Lung (tissue), 11 donors: ENCODE measurements at regions not wholly inside any gene's neighbourhood (a gene's known extent, or its start where the extent isn't known, plus 50 kb on each side); places are given as distances from the start of the nearest gene placed in this dataset.
A peak's percentile ranks its signal among the peaks of the same experiment; 100 is the strongest.

ENCODE experiments used
- ATAC-seq: fragments of 200-7000 bp; cut with Tn5 transposase; one replicate; pipeline ENCODE4 v1.9.1; 2020; ENCODE audit warnings: moderate number of reproducible peaks; ENCODE audit not compliant: insufficient read depth, low FRiP score
- DNase-seq, 3 donors: peaks; one replicate each; pipeline ENCODE4 v3.0.0-alpha.2; 2013 to 2017
- H3K27ac ChIP-seq, 2 donors: one replicate each; pipeline ENCODE4 v1.5.1; 2013; ENCODE audit warnings: mild to moderate bottlenecking in 2 of 2, moderate library complexity in 2 of 2, control low read depth in 1 of 2, inconsistent platforms in 1 of 2, low read depth in 1 of 2, low read length in 1 of 2
- H3K27me3 ChIP-seq, 3 donors: one replicate each; pipeline ENCODE4 v1.5.1; 2013; ENCODE audit warnings: low read length in 2 of 3; ENCODE audit not compliant: control insufficient read depth in 3 of 3, insufficient read depth in 3 of 3
- H3K36me3 ChIP-seq, 4 donors: one replicate each; pipeline ENCODE4 v1.5.1; 2013; ENCODE audit warnings: low read length in 4 of 4, mild to moderate bottlenecking in 1 of 4, moderate library complexity in 1 of 4; ENCODE audit not compliant: control insufficient read depth in 4 of 4, insufficient read depth in 4 of 4
- H3K4me1 ChIP-seq, 5 donors: one replicate each; pipeline ENCODE4 v1.5.1; 2013; ENCODE audit warnings: low read length in 5 of 5, mild to moderate bottlenecking in 2 of 5, moderate library complexity in 1 of 5; ENCODE audit not compliant: control insufficient read depth in 5 of 5, insufficient read depth in 5 of 5
- H3K4me3 ChIP-seq: one replicate; pipeline ENCODE4 v1.5.1; 2013; ENCODE audit warnings: mild to moderate bottlenecking, control low read depth, moderate library complexity
- H3K9ac ChIP-seq, 2 donors: one replicate each; pipeline ENCODE4 v1.5.1; 2013; ENCODE audit warnings: low read length in 2 of 2, control low read depth in 1 of 2; ENCODE audit not compliant: insufficient read depth in 1 of 2
- H3K9me3 ChIP-seq, 4 donors: one replicate each; pipeline ENCODE4 v1.5.1; 2013; ENCODE audit warnings: low read length in 3 of 4, mild to moderate bottlenecking in 1 of 4, moderate library complexity in 1 of 4; ENCODE audit not compliant: control insufficient read depth in 4 of 4, insufficient read depth in 3 of 4
- CTCF ChIP-seq: IDR thresholded peaks from 2 replicates; pipeline ENCODE4 v1.5.1; 2012; ENCODE audit warnings: mild to moderate bottlenecking; ENCODE audit errors: control extremely low read depth, extremely low read depth
- WGBS, 2 donors: extraction: QIAGEN DNeasy Blood & Tissue Kit; methylation state at CpG; one replicate each; pipeline ENCODE4 v1.1.7; 2013; 5-methylcytosine and 5-hydroxymethylcytosine counted together
- donor health status: control.
- donor health status: control.
- donor health status: Bipolar disorder and iron deficiency.
- donor health status: healthy.
- donor health status: DM: yes; HTN: yes; CAD: no.

- Histone ChIP-seq H3K4me1 (peaks cover 0 to 22% (median 11%) of the 10 kb centered on the region in 5 donors), H3K27ac (peak overlapping the region in 1 of 2 donors; percentile 60)
- 82 to 90% methylated on average over 3 of the region's 3 CpGs for WGBS, 2 donors
Measured at GRCh38 chr14:22513066-22513812, 75.8 kb downstream of the DAD1 start.

GRCh38 chr14:22512106-22512814, 76.8 kb downstream of the DAD1 start:
- no peak overlapping the region for H3K4me3 ChIP-seq
- no peaks in the 10 kb centered on the region for H3K36me3 ChIP-seq
- no peaks in the 10 kb centered on the region for H3K27me3 ChIP-seq
- peak overlapping the region in 1 of 2 donors; percentile 36 for H3K27ac ChIP-seq
- 71 to 76% methylated on average over 2 of the region's 2 CpGs for WGBS, 2 donors
- no peaks in the 10 kb centered on the region for H3K9me3 ChIP-seq
- peaks cover 0 to 22% (median 11%) of the 10 kb centered on the region in 5 donors for H3K4me1 ChIP-seq
- ATAC-seq, result no peak
- no peak for DNase-seq
- H3K9ac ChIP-seq, result no peak overlapping the region
- no peak for TF ChIP-seq CTCF

More at GRCh38 chr14:22513066-22513812, 75.8 kb downstream of the DAD1 start:
- no peak for ATAC-seq
- Histone ChIP-seq H3K4me3 (no peak overlapping the region), H3K27me3 (no peaks in the 10 kb centered on the region), H3K9ac (no peak overlapping the region), H3K9me3 (no peaks in the 10 kb centered on the region), H3K36me3 (no peaks in the 10 kb centered on the region)
- DNase-seq, result peak in 1 of 3 donors; percentile 19
- no peak for TF ChIP-seq CTCF

GRCh38 chr14:22510527-22511110, 78.4 kb downstream of the DAD1 start:
- no peaks in the 10 kb centered on the region for H3K27me3 ChIP-seq
- H3K9ac ChIP-seq, result no peak overlapping the region
- no peak overlapping the region for H3K4me3 ChIP-seq
- H3K36me3 ChIP-seq, result no peaks in the 10 kb centered on the region
- no peak overlapping the region for H3K27ac ChIP-seq
- no peak for ATAC-seq
- H3K9me3 ChIP-seq, result no peaks in the 10 kb centered on the region
- no peak for TF ChIP-seq CTCF
- 58 to 81% methylated on average over 3 of the region's 3 CpGs for WGBS, 2 donors
- H3K4me1 ChIP-seq, result peaks cover 0 to 21% (median 11%) of the 10 kb centered on the region in 5 donors
- DNase-seq, result peak; percentile 43 to 80 (median 78)
